ENCODE measurements at regions not wholly inside any gene's neighbourhood (a gene's known extent, or its start where the extent isn't known, plus 50 kb on each side); places are given as distances from the start of the nearest gene placed in this dataset.

DNA sequence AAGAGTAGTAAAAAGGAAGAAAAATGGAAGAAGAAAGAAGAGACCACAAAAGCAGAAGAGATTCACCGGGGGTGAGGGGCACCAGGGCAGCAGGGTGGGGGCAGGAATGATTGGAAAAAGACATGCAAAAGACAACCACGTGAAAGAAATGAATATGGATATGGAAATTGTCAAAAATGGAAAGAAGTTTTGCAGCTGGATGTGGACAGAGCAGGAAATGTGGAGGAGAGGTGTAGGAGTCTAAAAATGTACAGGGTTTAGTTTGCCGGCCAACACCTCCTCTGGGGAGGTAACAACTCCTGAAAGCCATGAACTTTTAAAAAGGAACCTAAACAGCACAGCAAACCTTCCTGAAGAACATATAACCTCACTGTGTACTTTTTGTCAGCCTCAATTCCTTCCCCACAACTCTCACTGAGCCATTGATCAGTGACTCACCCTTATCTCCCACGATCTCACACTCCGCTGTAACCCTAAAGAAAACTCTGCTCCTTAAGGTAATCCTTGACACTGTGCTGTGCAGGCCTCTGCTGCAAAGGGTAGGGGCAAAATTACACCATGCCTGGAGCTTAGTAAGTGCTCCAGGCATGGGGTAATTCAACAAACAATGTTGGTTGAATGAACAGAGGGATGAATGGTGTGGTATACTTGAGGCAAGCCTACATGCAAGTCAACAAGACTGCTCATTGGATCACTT is 100.2 kb upstream of the BOC start:
- Mint-ChIP-seq H3K9me3 (no peaks in the 10 kb centered on the region), H3K36me3 (peaks cover 5% of the 10 kb centered on the region), H3K4me1 (peaks cover 2% of the 10 kb centered on the region), H3K27me3 (no peaks in the 10 kb centered on the region), H3K27ac (no peak overlapping the region), H3K4me3 (no peak overlapping the region)
- no peak for DNase-seq

DNA sequence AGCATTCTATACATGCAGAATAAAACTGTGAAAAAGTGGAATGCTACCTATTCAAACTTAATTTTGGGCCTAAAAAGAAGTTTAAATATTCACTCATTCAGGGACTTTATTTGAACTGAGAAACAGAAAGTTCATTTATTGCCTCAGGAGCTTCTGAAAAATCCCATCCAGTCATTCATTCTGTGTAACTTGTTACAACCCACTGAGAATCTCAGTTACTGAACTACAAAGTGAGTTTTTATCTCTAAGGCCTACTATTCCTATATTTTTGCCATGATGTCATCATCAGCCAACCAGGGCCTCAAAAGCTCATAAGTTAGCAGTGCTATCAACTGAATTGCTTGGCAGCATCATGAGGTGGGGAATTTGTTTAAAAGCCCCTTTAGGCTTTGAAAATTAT is 98.0 kb upstream of the BOC start:
- no peak for DNase-seq
- peaks cover 2% of the 10 kb centered on the region for H3K4me1 Mint-ChIP-seq
- H3K27me3 Mint-ChIP-seq = no peaks in the 10 kb centered on the region
- peaks cover 5% of the 10 kb centered on the region for H3K36me3 Mint-ChIP-seq
- H3K27ac Mint-ChIP-seq = no peak overlapping the region
- no peaks in the 10 kb centered on the region for H3K9me3 Mint-ChIP-seq
- no peak overlapping the region for H3K4me3 Mint-ChIP-seq

DNA sequence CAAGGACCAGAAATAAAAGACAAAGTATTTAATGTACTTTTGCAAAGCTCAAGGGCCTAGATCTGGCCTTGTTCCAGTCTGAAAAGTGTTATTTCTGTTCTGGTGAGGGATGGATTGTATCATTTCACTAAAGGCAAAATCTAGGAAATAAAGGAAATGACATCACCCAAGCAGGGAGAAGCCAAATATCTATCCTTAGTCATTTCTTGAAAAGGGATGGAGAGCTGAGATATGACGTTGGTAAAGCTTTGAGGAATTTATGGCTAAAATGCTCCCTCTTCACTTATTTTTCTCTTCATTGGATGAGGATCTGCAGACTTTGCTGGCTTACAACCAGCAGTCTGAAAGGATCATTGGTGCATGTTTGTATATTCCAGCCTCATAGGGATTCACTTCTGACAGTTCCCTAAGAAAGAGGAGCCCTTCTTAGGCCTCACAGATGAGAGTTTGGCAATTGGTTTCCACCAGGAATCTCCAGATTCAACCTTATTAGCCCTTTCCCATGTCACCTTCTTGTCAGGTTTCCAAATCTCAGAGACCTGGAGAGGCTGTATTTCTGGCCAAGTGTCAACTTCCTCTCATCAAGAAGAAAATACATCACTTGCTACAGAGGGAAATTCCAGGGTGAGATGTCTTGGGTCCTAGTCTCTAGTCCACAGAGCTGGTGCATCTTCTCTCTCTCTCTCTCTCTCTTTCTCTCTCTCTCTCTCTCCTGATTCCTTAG is 93.7 kb upstream of the BOC start:
- no peaks in the 10 kb centered on the region for H3K27me3 Mint-ChIP-seq
- DNase-seq = no peak

DNA sequence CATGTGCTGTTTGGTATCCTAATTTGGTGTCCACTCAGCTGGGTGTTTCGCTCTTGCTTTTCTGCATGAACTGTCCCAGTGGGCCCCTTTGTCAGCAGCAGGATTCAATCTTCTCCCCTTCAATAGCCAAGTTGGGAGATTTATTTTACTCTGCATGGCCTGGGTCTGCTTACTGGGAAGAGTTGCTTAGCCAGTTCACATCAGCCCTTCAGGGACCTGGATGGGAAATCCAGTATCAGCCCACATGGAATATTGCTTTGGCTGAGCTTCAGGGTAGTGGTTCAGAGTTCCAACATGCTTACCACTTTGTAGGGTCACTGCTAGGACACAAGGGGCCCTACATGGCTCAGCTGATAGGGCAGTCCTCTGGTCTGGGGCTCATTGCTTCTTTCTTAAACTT is 93.0 kb upstream of the BOC start:
- Mint-ChIP-seq H3K36me3 (no peaks in the 10 kb centered on the region), H3K4me3 (no peak overlapping the region), H3K27me3 (no peaks in the 10 kb centered on the region), H3K9me3 (no peaks in the 10 kb centered on the region), H3K4me1 (no peaks in the 10 kb centered on the region), H3K27ac (no peak overlapping the region)
- DNase-seq = no peak

More for the DNA sequence above, 93.7 kb upstream of the BOC start:
- Mint-ChIP-seq H3K9me3 (no peaks in the 10 kb centered on the region), H3K4me3 (no peak overlapping the region), H3K4me1 (peaks cover 2% of the 10 kb centered on the region), H3K36me3 (no peaks in the 10 kb centered on the region), H3K27ac (no peak overlapping the region)

DNA sequence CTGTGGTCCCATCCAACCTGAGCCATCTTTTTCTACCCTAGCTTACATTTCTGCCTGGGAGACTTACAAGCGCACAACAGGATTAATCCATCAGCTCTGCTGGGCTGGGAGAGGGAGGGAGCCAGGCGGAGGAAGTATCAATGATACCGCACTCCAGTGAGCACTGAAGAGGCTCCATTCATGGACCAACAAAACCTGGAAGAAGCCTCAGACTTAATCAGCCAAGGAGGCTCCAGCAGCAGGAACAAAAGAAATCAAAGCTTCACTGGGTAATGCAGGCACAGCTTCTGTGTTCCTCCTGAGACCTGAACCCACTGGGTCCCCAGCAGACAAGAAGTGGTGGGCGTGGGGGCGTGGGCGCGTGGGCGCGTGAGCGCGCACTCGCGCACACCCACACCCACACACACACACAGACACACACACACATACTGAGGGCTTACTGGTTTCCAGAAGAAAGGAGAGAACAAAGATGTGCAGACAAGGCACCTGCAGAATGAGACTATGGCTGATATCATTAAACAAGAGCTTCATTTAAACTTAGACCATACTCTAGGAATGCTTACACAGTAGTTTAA is 87.0 kb upstream of the BOC start:
- no peak overlapping the region for H3K27ac Mint-ChIP-seq
- H3K4me1 Mint-ChIP-seq = no peaks in the 10 kb centered on the region
- DNase-seq = no peak
- peaks cover 2% of the 10 kb centered on the region for H3K36me3 Mint-ChIP-seq
- no peaks in the 10 kb centered on the region for H3K9me3 Mint-ChIP-seq
- no peaks in the 10 kb centered on the region for H3K27me3 Mint-ChIP-seq
- H3K4me3 Mint-ChIP-seq = no peak overlapping the region

DNA sequence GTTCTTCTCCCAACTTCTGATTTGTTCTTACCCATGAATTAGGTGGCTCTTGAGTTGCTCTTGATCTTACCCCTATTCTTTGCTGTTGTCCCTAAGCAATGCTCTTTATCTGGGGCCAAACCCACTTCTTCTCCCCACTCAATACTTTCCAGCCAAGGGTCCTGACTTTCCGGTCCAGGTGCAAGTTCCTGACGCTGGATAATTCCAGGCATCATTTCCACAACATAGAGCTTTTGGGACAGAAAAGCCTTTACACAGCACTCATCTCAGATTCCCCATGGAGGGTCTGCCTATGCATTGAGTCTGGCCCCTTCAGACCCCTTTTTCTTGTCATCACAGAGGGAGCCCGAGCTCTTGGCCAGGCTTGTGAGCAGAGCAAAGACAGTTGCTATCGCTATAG is 85.4 kb upstream of the BOC start:
- H3K4me3 Mint-ChIP-seq = no peak overlapping the region
- no peak for DNase-seq
- H3K4me1 Mint-ChIP-seq = no peaks in the 10 kb centered on the region
- no peaks in the 10 kb centered on the region for H3K9me3 Mint-ChIP-seq
- no peak overlapping the region for H3K27ac Mint-ChIP-seq
- no peaks in the 10 kb centered on the region for H3K27me3 Mint-ChIP-seq
- peaks cover 3% of the 10 kb centered on the region for H3K36me3 Mint-ChIP-seq

DNA sequence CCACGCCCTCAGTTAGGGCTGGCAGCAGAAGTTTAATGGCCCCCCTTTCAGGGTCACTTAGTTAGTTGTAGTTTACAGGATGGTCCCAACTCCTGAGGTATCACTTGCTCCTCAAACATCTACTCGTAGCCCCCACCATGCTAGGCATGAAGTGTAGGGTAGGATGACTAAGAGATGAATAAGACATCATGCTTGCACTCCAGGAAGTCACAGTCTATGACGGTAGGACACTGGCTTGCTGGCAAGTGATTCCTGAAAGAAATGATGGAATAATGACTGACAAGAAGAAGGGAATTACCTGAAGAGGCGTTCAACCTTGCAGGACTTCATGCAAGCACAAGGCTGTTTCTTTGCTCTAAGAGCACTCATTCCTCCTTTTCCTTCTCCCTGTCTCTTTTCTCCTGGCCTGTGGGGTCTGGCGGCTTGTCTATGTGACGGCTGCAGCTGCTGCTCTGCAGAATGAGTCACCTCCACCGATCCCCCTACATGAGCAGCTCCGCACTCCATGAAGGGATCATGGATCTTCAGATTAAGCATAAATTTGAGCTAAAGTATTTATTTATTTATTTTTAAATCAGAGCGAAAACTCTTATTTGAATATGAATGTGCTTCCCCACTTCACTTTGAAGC is 82.9 kb upstream of the BOC start:
- no peak for DNase-seq
- Mint-ChIP-seq H3K4me3 (no peak overlapping the region), H3K27ac (no peak overlapping the region), H3K36me3 (peaks cover 3% of the 10 kb centered on the region), H3K4me1 (no peaks in the 10 kb centered on the region), H3K9me3 (no peaks in the 10 kb centered on the region), H3K27me3 (no peaks in the 10 kb centered on the region)

DNA sequence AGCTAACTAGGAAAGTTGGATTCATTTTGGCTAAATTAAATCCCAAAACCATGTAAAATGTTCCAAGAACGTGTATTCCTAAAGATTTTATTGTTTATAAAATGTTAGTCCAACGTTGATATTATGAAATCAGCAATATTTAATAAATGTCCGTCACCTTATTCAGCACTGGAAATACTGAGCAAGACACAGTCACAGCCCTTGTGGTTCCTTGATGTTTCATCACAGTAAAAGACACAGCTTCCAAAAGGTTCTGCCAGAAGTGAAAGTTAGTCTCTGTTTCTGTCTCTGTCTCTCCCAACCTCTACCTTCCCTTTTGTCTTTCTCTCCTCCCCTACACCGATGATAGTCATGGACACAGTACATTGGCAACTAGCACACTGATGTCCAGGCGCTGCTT is 82.2 kb upstream of the BOC start:
- Mint-ChIP-seq H3K9me3 (no peaks in the 10 kb centered on the region), H3K27me3 (no peaks in the 10 kb centered on the region), H3K36me3 (peaks cover 3% of the 10 kb centered on the region), H3K27ac (no peak overlapping the region), H3K4me1 (no peaks in the 10 kb centered on the region), H3K4me3 (no peak overlapping the region)
- no peak for DNase-seq

DNA sequence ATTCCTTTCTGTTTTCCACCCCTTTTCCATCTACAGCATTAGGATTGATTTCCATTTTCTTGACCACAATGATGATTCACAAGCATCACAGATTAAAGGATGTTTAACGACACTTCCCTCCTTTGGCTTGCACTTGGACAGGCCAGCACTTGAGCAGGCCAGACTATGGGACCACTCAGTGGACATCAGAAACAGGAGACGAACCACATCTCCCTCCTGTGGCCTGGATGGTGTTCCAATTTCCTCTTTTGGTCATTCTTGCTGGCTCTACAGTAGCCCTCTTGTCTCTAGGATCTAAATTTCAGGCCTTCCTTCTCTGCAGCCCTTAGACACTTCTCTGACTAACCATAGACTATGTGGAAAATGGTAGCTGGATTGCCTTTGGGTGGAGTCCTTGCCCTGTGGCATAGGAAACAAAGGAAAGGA is 78.8 kb upstream of the BOC start:
- H3K36me3 Mint-ChIP-seq = peaks cover 2% of the 10 kb centered on the region
- H3K4me1 Mint-ChIP-seq = no peaks in the 10 kb centered on the region
- DNase-seq = no peak
- H3K4me3 Mint-ChIP-seq = no peak overlapping the region
- no peaks in the 10 kb centered on the region for H3K27me3 Mint-ChIP-seq
- H3K27ac Mint-ChIP-seq = no peak overlapping the region
- peaks cover 2% of the 10 kb centered on the region for H3K9me3 Mint-ChIP-seq

DNA sequence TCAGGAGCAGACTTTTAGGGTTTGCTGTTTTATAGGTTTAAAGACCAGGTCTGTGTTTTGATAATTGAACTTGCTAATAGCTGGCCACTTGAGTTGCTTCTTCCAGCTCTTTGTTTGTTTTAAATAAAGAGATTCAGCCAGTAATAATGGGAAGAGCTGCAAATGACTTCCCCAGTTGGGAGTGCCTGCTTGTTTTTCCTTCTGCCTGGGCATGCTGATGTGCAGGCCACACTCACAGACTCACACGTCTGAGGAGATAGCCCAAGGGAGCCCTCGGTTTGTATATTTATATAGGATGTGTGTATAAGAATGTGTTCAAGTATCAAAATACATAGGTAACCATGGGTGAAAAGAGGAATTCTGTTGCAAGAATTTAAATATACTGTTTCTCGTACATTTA is 78.2 kb upstream of the BOC start:
- Mint-ChIP-seq H3K4me3 (no peak overlapping the region), H3K27ac (no peak overlapping the region), H3K4me1 (no peaks in the 10 kb centered on the region), H3K9me3 (peaks cover 4% of the 10 kb centered on the region), H3K27me3 (no peaks in the 10 kb centered on the region), H3K36me3 (peaks cover 1% of the 10 kb centered on the region)
- no peak for DNase-seq

DNA sequence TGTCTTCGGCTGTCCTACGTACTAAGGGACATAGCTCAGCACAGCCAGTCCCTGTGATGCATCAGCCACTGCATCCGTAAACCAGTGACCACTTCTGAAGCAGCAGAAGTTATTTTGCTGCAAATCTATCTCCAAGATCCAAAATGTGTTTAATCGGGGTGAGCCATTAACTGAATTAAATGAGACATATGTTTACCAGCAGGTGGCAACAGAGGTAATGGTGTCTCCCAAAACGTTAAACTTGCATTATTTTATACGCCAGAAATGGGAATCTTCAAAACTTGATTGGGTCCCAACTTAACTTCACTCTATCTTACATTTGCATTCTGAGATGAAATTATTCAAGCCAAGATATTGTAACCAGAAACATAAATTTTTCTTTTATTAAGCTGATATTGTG is 75.3 kb upstream of the BOC start:
- DNase-seq = no peak
- Mint-ChIP-seq H3K9me3 (peaks cover 5% of the 10 kb centered on the region), H3K36me3 (peaks cover 2% of the 10 kb centered on the region), H3K4me3 (no peak overlapping the region), H3K4me1 (peaks cover 2% of the 10 kb centered on the region), H3K27me3 (no peaks in the 10 kb centered on the region), H3K27ac (no peak overlapping the region)

DNA sequence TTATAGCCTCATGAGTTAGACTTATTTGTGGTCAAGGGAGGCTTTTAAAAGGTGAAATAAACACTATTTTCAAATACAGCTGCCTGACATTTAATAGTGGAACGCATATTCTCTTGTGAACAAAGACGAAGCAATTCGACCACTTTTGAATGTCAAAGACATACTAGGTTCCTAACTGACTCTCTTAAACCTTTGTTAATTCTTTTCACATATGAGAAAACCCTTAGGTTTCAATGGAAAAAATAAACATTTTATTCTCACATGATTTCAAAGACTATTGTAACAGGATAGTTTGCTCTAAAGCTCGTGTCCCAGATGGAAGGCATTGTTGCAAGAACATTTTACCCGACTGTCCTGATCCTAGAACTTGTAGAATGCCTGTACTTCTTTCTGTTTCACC is 74.8 kb upstream of the BOC start:
- Mint-ChIP-seq H3K27ac (no peak overlapping the region), H3K36me3 (peaks cover 2% of the 10 kb centered on the region), H3K4me3 (no peak overlapping the region), H3K27me3 (no peaks in the 10 kb centered on the region), H3K9me3 (peaks cover 5% of the 10 kb centered on the region), H3K4me1 (peaks cover 2% of the 10 kb centered on the region)
- DNase-seq = no peak

DNA sequence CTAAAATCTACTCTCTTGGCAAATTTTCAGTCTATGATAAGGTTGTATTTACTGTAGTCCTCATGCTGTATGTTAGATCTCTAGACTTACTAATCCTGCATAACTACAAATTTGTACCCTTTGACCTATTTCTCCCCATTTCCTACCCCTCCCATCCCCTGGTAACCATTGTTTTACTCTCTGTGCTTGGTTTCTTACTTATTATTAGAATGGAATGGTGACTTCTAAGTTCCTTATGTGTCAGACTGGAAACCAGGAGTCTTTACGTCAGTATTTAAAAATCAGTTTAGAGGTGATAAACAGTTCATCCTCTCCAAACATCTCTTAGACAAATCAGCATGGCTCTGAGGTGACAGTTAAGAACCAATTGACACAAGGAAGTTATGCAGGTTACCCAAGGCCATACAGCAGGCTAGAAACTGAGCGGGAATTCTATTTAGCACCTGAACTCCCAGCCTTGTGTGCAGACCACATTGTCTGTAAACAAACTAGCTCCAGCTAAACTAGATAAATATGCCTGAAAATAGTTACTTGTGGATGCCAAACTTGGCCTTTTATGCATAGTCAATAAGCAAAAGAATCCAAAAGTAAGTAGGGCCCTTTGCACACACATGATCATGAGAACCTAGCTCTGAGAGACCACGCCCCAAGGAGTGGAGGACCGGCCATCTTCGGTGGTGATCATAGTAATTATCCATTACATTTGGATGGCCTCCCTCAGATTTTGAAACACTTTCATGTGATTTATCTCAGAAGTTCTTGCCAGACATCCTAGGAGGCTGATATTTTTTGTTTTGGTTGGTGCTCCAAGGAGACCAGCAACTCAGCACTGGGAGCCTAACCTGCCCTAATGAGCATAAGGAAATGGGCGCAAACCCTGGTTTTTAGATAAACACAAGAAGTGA is 72.3 kb upstream of the BOC start:
- peaks cover 2% of the 10 kb centered on the region for H3K4me1 Mint-ChIP-seq
- no peak overlapping the region for H3K27ac Mint-ChIP-seq
- no peak for DNase-seq
- H3K36me3 Mint-ChIP-seq = peaks cover 2% of the 10 kb centered on the region
- H3K9me3 Mint-ChIP-seq = peaks cover 5% of the 10 kb centered on the region
- H3K4me3 Mint-ChIP-seq = no peak overlapping the region
- no peaks in the 10 kb centered on the region for H3K27me3 Mint-ChIP-seq

DNA sequence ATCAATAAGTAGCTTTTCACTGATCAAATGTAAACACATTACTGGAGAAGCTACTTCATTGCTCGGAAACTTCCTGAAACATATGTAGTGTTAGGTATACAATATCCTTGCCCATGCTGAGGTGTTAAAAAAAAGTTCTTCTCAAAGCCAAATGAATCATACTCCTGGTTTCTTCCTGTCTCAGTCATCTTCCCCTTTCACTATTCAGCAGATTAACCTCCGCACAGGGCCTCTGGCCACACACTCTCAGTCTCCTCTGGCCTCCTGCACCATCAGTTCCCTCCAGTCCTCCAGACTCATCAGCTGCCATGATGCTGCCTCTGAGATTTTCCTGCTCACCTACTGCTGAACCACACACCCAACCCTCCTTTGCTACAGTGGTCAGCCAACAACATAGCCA is 70.5 kb upstream of the BOC start:
- Mint-ChIP-seq H3K4me1 (peaks cover 2% of the 10 kb centered on the region), H3K36me3 (peaks cover 2% of the 10 kb centered on the region), H3K9me3 (peaks cover 5% of the 10 kb centered on the region), H3K4me3 (no peak overlapping the region), H3K27me3 (no peaks in the 10 kb centered on the region), H3K27ac (no peak overlapping the region)
- DNase-seq = no peak

DNA sequence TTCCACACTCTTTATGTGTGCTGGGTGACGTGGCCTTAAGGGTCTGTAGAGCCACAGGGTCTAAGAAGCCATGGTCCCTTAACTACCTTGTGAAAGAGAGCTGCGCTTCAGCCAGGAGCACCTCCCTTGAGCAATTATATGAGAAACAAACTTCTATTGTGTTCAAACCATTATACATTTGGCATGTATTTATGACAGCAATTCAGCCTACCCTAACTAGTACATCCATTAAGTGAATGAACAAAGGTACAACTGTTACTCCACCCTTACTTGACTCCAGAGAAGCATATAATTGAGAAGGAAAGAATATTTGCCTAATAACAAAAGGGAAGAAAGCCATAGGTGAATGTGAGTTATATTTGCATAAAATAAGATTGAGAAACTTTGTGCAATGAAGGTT is 69.8 kb upstream of the BOC start:
- Mint-ChIP-seq H3K27ac (no peak overlapping the region), H3K4me3 (no peak overlapping the region), H3K36me3 (peaks cover 2% of the 10 kb centered on the region), H3K9me3 (peaks cover 5% of the 10 kb centered on the region), H3K4me1 (peaks cover 2% of the 10 kb centered on the region), H3K27me3 (no peaks in the 10 kb centered on the region)
- DNase-seq = no peak
